ENCODE measurements at regions not wholly inside any gene's neighbourhood (a gene's known extent, or its start where the extent isn't known, plus 50 kb on each side); places are given as distances from the start of the nearest gene placed in this dataset.

GRCh38 chr5:173448856-173449255 is 120.6 kb upstream of the STC2 start (continued):
- TF ChIP-seq ESRRA (CRISPR knock-in tag; IDR thresholded peaks at IDR 0.05; ENCODE audit: borderline replicate concordance), result no peak
- TF ChIP-seq, protein P1, sequence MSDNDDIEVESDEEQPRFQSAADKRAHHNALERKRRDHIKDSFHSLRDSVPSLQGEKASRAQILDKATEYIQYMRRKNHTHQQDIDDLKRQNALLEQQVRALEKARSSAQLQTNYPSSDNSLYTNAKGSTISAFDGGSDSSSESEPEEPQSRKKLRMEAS (CRISPR knock-in tag; IDR thresholded peaks at IDR 0.05), result no peak
- no peak for TF ChIP-seq NFYB (CRISPR knock-in tag; conservative IDR thresholded peaks at IDR 0.05; ENCODE audit: low read depth)
- TF ChIP-seq NFATC4 (CRISPR knock-in tag; IDR thresholded peaks at IDR 0.05), result no peak
- TF ChIP-seq, protein P2, sequence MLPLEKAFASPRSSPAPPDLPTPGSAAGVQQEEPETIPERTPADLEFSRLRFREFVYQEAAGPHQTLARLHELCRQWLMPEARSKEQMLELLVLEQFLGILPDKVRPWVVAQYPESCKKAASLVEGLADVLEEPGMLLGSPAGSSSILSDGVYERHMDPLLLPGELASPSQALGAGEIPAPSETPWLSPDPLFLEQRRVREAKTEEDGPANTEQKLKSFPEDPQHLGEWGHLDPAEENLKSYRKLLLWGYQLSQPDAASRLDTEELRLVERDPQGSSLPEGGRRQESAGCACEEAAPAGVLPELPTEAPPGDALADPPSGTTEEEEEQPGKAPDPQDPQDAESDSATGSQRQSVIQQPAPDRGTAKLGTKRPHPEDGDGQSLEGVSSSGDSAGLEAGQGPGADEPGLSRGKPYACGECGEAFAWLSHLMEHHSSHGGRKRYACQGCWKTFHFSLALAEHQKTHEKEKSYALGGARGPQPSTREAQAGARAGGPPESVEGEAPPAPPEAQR (CRISPR knock-in tag; IDR thresholded peaks at IDR 0.05), result no peak

GRCh38 chr5:173443971-173444370 is 115.8 kb upstream of the STC2 start:
- POLR2A ChIA-PET, result no interaction called here
- DNase-seq (ENCODE audit: low spot score), result no peak
- no peak for ATAC-seq
- H3K4me3 Mint-ChIP-seq, result no peak overlapping the region
- H3K27ac Mint-ChIP-seq, result no peak overlapping the region
- H3K36me3 Mint-ChIP-seq, result no peaks in the 10 kb centered on the region
- CTCF ChIA-PET, result no interaction called here
- no peaks in the 10 kb centered on the region for H3K9me3 Mint-ChIP-seq
- no peak for TF ChIP-seq RORB (CRISPR knock-in tag; IDR thresholded peaks at IDR 0.05)
- TF ChIP-seq, protein P1 (CRISPR knock-in tag; IDR thresholded peaks at IDR 0.05), result no peak
- no peak for TF ChIP-seq TP53 (CRISPR knock-in tag; IDR thresholded peaks at IDR 0.05)
- no peak for TF ChIP-seq CREM (CRISPR knock-in tag; IDR thresholded peaks at IDR 0.05)
- TF ChIP-seq, protein P3, sequence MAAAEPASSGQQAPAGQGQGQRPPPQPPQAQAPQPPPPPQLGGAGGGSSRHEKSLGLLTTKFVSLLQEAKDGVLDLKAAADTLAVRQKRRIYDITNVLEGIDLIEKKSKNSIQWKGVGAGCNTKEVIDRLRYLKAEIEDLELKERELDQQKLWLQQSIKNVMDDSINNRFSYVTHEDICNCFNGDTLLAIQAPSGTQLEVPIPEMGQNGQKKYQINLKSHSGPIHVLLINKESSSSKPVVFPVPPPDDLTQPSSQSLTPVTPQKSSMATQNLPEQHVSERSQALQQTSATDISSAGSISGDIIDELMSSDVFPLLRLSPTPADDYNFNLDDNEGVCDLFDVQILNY (CRISPR knock-in tag; IDR thresholded peaks at IDR 0.05), result no peak
- no peak for TF ChIP-seq ATF2 (CRISPR knock-in tag; IDR thresholded peaks at IDR 0.05; ENCODE audit: borderline replicate concordance, low read depth)
- TF ChIP-seq ZMAT4 (CRISPR knock-in tag; IDR thresholded peaks at IDR 0.05), result no peak
- TF ChIP-seq ZNF232 (CRISPR knock-in tag; IDR thresholded peaks at IDR 0.05), result no peak
- TF ChIP-seq, protein P4, sequence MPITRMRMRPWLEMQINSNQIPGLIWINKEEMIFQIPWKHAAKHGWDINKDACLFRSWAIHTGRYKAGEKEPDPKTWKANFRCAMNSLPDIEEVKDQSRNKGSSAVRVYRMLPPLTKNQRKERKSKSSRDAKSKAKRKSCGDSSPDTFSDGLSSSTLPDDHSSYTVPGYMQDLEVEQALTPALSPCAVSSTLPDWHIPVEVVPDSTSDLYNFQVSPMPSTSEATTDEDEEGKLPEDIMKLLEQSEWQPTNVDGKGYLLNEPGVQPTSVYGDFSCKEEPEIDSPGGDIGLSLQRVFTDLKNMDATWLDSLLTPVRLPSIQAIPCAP (CRISPR knock-in tag; IDR thresholded peaks at IDR 0.05), result no peak
- no peak for TF ChIP-seq OVOL2 (CRISPR knock-in tag; IDR thresholded peaks at IDR 0.05; ENCODE audit: borderline replicate concordance)
- no peak for TF ChIP-seq SOX15 (CRISPR knock-in tag; IDR thresholded peaks at IDR 0.05)
- TF ChIP-seq, protein P5, sequence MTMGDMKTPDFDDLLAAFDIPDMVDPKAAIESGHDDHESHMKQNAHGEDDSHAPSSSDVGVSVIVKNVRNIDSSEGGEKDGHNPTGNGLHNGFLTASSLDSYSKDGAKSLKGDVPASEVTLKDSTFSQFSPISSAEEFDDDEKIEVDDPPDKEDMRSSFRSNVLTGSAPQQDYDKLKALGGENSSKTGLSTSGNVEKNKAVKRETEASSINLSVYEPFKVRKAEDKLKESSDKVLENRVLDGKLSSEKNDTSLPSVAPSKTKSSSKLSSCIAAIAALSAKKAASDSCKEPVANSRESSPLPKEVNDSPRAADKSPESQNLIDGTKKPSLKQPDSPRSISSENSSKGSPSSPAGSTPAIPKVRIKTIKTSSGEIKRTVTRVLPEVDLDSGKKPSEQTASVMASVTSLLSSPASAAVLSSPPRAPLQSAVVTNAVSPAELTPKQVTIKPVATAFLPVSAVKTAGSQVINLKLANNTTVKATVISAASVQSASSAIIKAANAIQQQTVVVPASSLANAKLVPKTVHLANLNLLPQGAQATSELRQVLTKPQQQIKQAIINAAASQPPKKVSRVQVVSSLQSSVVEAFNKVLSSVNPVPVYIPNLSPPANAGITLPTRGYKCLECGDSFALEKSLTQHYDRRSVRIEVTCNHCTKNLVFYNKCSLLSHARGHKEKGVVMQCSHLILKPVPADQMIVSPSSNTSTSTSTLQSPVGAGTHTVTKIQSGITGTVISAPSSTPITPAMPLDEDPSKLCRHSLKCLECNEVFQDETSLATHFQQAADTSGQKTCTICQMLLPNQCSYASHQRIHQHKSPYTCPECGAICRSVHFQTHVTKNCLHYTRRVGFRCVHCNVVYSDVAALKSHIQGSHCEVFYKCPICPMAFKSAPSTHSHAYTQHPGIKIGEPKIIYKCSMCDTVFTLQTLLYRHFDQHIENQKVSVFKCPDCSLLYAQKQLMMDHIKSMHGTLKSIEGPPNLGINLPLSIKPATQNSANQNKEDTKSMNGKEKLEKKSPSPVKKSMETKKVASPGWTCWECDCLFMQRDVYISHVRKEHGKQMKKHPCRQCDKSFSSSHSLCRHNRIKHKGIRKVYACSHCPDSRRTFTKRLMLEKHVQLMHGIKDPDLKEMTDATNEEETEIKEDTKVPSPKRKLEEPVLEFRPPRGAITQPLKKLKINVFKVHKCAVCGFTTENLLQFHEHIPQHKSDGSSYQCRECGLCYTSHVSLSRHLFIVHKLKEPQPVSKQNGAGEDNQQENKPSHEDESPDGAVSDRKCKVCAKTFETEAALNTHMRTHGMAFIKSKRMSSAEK (CRISPR knock-in tag; IDR thresholded peaks at IDR 0.05; ENCODE audit: borderline replicate concordance), result no peak
- no peak for TF ChIP-seq KAT7 (CRISPR knock-in tag; IDR thresholded peaks at IDR 0.05; ENCODE audit: borderline replicate concordance)
- TF ChIP-seq AFF4 (CRISPR knock-in tag; IDR thresholded peaks at IDR 0.05; ENCODE audit: borderline replicate concordance), result no peak
- no peak for TF ChIP-seq FOXP1 (CRISPR knock-in tag; IDR thresholded peaks at IDR 0.05; ENCODE audit: borderline replicate concordance)
- TF ChIP-seq TEAD4 (CRISPR knock-in tag; IDR thresholded peaks at IDR 0.05), result no peak
- TF ChIP-seq ZNF396 (CRISPR knock-in tag; IDR thresholded peaks at IDR 0.05; ENCODE audit: borderline replicate concordance), result no peak
- TF ChIP-seq MYBL2 (CRISPR knock-in tag; IDR thresholded peaks at IDR 0.05), result no peak
- no peak for TF ChIP-seq CBFB (CRISPR knock-in tag; IDR thresholded peaks at IDR 0.05; ENCODE audit: low read depth)
- no peaks in the 10 kb centered on the region; the same call in none of the 2 replicates for H3K4me1 Mint-ChIP-seq
- H3K27me3 Mint-ChIP-seq (ENCODE audit: low read depth), result peaks cover 7% of the 10 kb centered on the region

Data from WTC11 (cell line).